ENCODE measurements at regions not wholly inside any gene's neighbourhood (a gene's known extent, or its start where the extent isn't known, plus 50 kb on each side); places are given as distances from the start of the nearest gene placed in this dataset.

- H3K27ac ChIP-seq: peak overlapping the region; percentile 27 to 48
- H3K27me3 ChIP-seq: no peaks in the 10 kb centered on the region
- no peak overlapping the region for H3K4me3 ChIP-seq
- no peaks in the 10 kb centered on the region for H3K36me3 ChIP-seq
- H3K9me3 ChIP-seq: no peaks in the 10 kb centered on the region
- DNase-seq (ENCODE audit: low spot score): no peak
- TF ChIP-seq, protein P1, sequence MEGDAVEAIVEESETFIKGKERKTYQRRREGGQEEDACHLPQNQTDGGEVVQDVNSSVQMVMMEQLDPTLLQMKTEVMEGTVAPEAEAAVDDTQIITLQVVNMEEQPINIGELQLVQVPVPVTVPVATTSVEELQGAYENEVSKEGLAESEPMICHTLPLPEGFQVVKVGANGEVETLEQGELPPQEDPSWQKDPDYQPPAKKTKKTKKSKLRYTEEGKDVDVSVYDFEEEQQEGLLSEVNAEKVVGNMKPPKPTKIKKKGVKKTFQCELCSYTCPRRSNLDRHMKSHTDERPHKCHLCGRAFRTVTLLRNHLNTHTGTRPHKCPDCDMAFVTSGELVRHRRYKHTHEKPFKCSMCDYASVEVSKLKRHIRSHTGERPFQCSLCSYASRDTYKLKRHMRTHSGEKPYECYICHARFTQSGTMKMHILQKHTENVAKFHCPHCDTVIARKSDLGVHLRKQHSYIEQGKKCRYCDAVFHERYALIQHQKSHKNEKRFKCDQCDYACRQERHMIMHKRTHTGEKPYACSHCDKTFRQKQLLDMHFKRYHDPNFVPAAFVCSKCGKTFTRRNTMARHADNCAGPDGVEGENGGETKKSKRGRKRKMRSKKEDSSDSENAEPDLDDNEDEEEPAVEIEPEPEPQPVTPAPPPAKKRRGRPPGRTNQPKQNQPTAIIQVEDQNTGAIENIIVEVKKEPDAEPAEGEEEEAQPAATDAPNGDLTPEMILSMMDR (IDR thresholded peaks at IDR 0.05): no peak
- H3K4me1 ChIP-seq: no peaks in the 10 kb centered on the region
Measured at GRCh38 chr10:4372601-4373000, 453.4 kb upstream of the AKR1E2 start.

DNA sequence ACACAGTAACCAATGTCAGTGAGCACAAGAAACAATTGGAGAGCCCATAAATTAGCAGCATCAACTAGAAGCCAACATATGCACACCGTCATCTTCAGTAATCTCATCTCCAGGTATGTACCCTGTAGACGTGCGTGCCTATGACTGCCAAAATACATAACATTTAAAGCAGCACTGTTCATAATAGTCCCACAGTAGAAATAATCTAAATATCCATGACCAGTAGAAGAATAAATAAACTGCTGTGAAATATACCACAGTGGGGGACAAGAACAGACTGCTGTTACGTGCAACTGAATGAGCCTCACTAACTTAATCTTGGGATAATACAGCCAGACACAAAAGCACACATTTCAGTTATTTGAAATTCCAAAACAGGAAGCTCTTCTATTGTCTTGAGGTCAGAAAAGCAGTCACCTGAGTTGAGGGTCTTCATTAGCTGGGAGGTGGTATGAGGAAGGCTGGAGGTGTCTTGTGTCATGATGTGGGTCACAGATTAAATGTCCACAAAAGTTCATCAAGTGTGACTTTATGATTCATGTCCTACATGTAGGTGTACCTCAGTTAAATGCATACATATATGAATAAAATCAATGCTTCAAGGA is 454.2 kb upstream of the AKR1E2 start:
- Histone ChIP-seq H3K27ac (peak overlapping the region in 1 of 2 donors; percentile 33), H3K36me3 (no peaks in the 10 kb centered on the region), H3K9me3 (no peaks in the 10 kb centered on the region), H3K4me1 (no peaks in the 10 kb centered on the region), H3K27me3 (no peaks in the 10 kb centered on the region), H3K4me3 (no peak overlapping the region)
- no peak for DNase-seq (ENCODE audit: low spot score)
- TF ChIP-seq, protein P1 (IDR thresholded peaks at IDR 0.05): no peak

GRCh38 chr10:4370376-4370775 is 455.6 kb upstream of the AKR1E2 start:
- TF ChIP-seq, protein P1 (IDR thresholded peaks at IDR 0.05): no peak
- Histone ChIP-seq H3K9me3 (no peaks in the 10 kb centered on the region), H3K4me1 (no peaks in the 10 kb centered on the region), H3K27ac (no peak overlapping the region), H3K4me3 (no peak overlapping the region), H3K36me3 (no peaks in the 10 kb centered on the region), H3K27me3 (no peaks in the 10 kb centered on the region)
- DNase-seq (ENCODE audit: low spot score): no peak

DNA sequence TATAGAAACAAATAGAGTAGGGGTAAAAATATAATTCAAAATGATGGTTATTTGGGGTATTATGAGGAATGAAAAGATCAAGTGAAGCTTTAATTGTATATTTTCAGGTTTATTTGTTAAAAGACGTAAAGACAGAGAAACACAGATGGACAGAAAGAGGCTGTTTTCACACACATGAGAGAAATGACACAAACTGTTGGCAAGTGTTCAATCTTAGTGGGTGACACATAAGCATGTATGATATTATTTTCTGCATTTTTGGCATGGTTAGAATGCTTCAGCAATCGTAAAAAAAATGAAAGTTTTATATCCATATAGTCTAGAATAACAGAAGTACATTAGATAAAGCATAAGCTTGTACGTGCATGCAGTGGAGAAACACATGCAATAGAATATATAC is 464.4 kb upstream of the AKR1E2 start:
- no peak for DNase-seq (ENCODE audit: low spot score)
- no peaks in the 10 kb centered on the region for H3K36me3 ChIP-seq
- H3K4me1 ChIP-seq: no peaks in the 10 kb centered on the region
- TF ChIP-seq, protein P1 (IDR thresholded peaks at IDR 0.05): no peak
- H3K27me3 ChIP-seq: no peaks in the 10 kb centered on the region
- no peaks in the 10 kb centered on the region for H3K9me3 ChIP-seq
- no peak overlapping the region for H3K4me3 ChIP-seq
- H3K27ac ChIP-seq: no peak overlapping the region

- H3K27ac ChIP-seq: no peak overlapping the region
- H3K36me3 ChIP-seq: no peaks in the 10 kb centered on the region
- TF ChIP-seq, protein P1 (IDR thresholded peaks at IDR 0.05): no peak
- H3K4me3 ChIP-seq: no peak overlapping the region
- H3K4me1 ChIP-seq: peaks cover 0 to 6% of the 10 kb centered on the region in 2 donors
- no peaks in the 10 kb centered on the region for H3K27me3 ChIP-seq
- no peaks in the 10 kb centered on the region for H3K9me3 ChIP-seq
- DNase-seq (ENCODE audit: low spot score): no peak
Measured at GRCh38 chr10:4359003-4359402, 467.0 kb upstream of the AKR1E2 start.

GRCh38 chr10:4357911-4358310 is 468.1 kb upstream of the AKR1E2 start:
- Histone ChIP-seq H3K4me1 (peaks cover 0 to 17% of the 10 kb centered on the region in 2 donors), H3K27me3 (no peaks in the 10 kb centered on the region), H3K36me3 (no peaks in the 10 kb centered on the region), H3K4me3 (no peak overlapping the region), H3K27ac (no peak overlapping the region), H3K9me3 (no peaks in the 10 kb centered on the region)
- DNase-seq (ENCODE audit: low spot score): no peak
- TF ChIP-seq, protein P1 (IDR thresholded peaks at IDR 0.05): no peak

Data from right atrium auricular region (tissue), 2 donors.